NCI-H187 treated with DMSO at 0.1 percent for 48 hours (cell line): ENCODE measurements at regions not wholly inside any gene's neighbourhood (a gene's known extent, or its start where the extent isn't known, plus 50 kb on each side); places are given as distances from the start of the nearest gene placed in this dataset.
"Not testable (repeated sequence)": the region's sequence is repeated elsewhere in the genome, so short reads cannot be mapped to it uniquely, and the experiment has no call there.

Source experiments
- DNase-seq: peaks from one replicate; lab custom pipeline; 2025; lab: John Stamatoyannopoulos, UW

DNA sequence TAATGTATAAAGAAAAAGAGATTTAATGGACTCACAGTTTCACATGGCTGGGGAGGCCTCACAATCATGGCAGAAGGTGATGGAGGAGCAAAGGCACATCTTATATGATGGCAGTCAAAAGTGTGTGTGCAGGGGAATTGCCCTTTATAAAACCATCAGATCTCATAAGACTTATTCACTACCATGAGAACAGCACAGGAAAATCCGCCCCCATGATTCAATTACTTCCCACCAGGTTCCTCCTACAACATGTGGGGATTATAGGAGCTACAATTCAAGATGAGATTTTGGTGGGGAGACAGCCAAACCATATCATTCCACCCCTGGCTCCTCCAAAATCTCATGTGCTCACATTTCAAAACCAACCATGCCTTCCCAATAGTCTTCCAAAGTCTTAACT lies 82.5 kb upstream of the ANKRD1 start:
- DNase-seq, result not testable (repeated sequence)

DNA sequence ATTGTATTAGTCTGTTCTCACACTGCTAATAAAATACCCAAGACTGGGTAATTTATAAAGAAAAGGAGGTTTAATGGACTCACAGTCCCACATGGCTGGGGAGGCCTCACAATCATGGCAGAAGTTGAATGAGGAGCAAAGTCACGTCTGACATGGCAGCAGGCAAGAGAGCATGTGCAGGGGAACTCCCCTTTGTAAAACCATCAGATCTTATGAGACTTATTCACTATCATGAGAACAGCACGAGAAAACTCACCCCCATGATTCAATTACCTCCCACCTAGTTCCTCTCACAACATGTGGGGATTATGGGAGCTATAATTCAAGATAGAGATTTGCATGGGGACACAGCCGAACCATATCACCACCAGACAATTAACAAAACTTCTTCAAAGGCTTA lies 84.4 kb upstream of the ANKRD1 start:
- DNase-seq, result not testable (repeated sequence)

DNA sequence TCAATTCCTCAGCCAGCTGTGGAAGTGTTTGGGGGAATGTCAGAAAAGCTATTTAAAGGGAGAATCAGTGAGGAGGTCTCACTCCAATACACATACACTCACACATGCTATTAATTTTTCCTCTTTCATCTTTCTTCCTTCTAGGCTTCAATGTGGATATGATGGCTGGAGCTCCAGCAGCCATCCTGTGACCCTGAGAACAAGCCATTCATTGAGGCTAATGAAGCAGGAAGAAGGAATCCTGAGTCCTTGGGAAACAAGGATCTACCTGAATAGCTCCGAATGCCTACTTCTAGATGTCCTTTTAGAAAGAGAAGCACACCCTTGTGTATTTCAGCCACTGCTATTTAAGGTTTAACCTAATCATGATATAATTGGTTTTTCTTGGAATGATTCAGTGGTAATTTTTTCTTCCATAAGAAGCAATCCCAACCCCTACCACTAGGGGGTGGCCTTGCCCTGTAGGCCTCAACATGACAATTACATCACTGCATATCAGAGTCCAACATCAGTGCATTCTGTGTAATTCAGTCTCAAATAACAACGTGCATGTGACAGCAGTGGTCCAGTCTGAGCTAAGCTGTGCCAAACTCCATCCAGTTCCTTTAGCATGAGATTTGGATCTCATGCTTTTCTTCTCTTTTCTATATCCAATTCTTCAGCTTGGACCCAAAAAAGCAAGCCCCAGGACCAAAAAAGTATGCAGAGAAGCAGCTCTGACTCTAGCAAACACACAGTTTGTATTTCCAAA lies 85.3 kb upstream of the ANKRD1 start:
- DNase-seq, result peak; percentile 8

DNA sequence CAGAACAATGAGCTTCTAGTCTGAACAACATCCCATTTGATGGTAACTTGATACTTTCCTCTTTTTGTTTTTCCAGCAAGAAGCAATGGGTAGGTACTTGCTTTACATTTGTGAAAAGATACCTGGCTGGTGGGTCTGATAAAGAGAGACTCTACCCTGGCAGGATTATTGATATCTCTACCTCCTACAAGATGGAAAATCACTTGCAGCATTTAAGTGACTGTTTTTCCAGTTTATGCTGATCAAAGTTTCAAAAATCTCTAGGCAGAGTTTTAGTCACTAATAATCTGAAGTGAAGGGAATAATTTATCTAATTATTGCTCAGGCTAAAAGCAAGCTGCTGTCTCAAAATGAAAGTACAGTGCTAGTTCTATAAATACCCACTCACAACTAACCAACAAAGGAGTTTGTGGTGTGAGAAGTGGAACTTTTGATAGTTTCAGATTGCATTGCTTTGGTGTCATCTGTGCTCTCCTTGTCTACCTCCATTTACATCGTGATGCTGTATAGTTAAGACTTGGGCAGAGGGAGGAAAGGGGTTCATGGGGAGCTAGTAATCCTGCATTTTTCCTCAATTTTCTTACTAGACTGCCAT lies 86.0 kb upstream of the ANKRD1 start:
- no peak for DNase-seq

DNA sequence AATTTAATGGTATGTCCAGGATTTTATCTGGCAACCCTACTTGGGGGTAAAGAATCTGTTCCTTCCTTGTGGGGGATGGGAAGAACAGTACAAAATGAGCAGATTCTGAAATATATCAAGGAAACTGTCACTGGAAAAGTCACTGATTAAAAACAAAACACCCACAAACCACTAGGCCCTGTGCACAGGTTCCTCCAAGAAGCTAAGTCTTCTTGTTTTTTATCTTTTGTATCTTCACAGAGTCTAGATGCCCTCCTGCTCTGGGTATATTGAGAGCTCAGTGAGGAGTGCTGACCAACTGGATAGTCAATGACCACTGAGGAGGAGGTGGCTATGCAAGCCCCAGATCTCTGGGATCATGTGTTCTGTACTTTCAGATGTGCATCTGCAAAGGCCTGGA lies 86.8 kb upstream of the ANKRD1 start:
- no peak for DNase-seq

DNA sequence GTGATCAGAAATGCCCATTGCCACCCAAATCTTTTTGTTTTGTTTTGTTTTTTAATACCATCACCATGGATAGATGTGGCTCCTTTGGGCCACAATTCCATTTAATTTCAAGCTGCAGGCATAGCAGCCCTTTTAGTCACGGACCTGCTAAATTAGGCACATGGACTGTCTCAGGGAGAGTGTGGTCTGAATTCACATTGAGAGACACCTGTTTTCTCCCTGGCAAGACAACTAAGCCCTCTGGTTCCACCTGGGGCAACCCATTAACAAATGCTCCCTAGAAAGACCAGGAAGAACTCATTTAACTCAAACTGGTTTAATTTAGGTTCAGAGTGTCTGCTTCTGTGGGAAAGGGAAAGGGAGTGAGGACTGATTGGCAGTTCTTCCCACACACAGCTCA lies 88.2 kb upstream of the ANKRD1 start:
- DNase-seq, result no peak

DNA sequence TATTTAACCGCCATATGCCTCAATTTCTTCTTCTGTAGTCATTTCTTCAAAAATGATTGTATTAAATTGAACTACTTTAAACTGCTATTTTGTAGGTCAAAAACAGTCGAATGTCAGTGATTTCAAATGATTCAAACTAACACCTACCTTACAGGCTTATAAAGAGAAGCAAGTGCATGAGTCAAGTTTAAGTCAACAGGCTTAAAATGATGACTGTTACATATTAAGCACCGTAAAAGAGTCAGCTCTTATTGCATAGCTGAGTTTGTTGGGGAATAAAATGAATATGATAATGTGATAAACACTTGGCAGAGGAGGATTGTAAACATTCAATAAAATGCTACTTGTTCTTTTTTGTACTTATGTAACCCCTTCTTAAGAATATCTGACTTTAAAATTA lies 90.1 kb upstream of the ANKRD1 start:
- no peak for DNase-seq

DNA sequence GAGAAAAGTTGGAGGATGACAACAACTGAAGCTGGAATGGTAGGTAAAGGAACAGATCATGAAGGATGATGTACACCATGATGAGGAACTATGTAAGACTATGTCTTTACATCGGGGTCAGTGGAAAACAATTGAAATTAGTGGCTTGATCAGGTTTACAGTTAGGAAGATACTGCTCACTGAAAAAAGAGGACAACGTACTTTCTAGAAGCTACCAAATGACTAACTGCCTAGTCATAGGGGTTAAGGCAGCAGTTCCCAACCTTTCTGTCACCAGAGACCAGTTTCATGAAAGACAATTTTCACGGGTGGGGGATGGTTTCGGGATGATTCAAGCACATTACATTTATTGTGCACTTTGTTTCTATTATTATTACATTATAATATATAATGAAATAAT lies 91.6 kb upstream of the ANKRD1 start:
- DNase-seq, result no peak

DNA sequence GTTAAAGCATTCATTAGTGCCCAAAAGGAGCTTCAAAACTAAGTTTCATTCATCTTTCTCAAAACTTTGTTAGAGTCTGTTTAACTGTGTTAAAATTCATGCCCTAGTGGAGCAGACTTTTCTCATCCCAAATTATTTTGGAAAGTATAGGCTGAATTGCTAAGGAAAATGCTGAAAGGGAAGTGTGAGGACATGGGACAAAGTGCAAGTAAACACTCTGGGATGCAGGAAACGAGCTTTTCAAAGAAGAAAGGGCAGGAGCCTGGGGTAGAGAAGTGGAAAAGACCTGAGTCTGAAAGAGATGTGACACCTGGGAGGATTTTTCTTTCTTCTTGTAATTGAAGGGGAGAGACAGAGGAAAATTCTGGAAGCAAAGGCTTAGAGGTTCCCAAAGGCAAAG lies 93.1 kb upstream of the ANKRD1 start:
- DNase-seq, result no peak

DNA sequence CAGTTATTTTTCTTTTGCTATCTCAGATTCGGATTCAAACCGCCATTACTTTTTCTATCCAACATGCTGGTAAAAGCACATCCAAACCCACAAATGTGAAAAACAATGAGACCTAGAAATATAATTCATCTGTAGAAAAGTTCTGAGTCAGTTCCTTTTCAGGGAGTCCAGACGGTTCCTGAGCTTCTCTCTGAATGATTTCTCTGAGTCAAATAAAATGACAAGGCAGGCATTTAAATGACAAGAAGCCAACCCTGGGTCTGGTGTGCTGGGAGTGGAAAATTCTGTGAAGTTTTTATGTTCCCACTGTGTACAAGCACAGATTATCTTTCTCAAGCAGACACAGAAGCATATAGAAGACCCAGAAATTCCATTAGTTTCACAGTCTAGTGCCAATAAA lies 96.3 kb upstream of the ANKRD1 start:
- DNase-seq, result no peak

DNA sequence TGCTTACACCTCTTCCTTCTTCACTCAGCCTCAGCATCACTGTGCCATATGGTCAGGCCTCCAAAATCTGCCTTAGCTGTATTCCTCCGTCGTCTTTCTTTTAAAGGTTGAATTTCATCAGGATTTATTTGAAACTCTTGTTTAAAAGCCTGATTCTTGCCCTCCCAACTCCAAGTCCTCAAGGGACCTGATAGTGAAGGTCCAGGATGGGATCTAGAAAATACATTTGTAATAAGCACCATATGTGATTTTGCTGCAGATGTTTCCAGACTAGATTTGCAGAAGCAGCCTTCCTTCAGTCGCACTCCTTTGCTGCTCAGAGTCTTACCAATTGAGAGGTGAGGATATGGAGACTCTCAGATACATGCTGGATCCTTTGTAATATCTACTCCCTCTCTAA lies 101.0 kb upstream of the ANKRD1 start:
- no peak for DNase-seq

DNA sequence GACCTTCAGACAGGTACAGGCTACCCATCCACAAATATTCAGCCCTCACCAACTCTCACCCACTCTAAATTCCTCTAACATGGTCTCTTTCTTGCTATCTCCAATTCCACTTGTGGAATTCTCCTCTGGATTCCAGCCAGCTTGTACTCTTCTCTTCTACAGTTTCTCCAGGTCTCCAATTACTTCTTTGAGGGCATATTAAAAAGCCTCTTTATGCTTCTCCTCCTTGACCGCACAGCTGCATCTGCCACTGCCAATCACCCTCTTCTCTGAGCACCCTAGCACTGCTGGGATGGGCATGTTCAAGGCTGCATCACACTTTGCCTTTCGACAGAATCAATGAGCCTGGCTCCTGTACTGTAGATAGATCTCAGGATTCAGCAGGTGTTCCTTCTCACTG lies 101.5 kb upstream of the ANKRD1 start:
- peak; percentile 4 for DNase-seq

DNA sequence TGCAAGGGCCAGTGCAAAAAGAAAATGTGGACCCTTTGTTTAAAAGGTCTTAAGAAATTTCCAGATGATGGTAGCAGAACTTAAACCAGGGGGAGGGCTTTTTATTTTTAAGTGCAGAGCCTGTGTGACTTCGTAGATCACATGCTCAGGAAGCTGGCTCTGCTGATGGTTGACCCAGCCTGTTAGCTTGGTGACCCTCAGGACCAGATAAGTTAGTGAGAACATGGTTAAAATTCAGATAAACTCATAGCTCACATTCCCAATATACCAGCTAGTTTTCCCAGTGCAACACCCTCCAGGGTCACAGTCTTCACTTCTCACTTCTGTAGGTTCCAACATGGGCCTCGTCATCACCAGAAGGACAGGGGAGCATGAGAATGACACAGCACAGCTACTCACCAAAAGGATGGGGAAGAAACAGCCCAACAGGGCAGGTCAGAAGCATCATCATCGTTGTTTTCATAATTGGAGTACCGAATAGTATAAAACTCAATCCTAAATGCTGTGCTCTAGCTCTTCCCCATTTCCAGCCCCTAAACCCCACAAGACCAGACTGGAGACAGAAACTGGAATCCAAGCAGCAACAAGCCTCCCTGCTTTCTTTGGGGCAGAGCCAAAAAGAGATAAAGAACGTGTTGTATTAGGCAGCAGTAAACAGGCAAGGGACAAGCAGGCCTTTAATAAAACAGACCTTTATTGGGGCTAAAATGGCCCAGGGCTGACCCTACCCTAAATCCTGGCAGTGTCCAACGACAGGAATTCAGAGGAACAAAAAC lies 102.2 kb upstream of the ANKRD1 start:
- DNase-seq, result no peak

DNA sequence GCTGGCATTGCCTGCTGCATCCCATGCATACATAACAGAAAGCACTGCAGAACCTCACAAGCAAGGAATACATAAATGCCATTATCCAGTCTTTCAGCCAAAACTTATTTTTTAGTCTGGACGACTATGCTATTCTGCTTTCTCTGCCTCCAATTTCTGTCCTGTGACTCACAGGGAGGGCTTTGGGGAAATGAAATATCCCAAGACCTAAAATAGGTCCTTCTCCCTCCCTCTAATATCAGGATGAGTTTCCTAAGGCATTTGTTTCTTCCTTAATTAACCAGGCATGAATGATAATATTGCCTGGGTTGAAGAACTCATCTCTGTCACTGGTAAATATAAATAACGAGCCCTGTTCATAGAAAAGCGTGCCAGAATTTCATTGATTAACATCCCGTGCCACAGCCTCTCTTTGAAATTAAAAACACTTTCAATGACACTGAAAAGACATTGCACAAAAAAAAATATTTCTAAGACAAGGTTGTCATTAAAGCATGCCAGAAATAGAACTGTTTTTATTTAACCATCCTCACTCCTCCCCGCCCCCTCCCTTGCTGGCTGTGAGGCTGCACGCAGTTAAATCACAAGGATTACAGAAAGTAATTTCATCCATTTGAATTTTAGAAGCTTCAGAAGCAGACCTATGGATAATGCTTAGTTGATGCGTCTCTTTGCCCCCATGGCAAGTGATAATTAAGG lies 103.0 kb upstream of the ANKRD1 start:
- DNase-seq, result no peak

DNA sequence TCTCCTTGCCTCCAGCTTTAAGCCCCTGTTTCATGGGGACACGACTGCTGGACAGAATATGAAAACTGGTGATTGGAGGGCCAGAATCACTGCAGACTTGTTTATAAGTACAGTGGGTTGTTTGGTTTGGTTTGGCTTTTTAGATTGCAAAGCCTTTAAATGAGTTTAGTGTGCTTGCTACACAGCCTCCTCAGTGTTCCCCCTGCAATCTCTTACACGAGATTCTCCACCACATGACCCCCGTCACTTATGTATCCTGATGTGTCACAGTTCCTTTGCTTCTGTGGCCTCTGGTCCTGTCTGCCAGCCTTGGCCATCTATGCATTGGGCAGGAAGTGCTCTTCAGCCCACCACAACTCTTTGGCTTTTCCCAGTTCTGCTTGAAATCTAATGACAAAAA lies 103.7 kb upstream of the ANKRD1 start:
- DNase-seq, result no peak

DNA sequence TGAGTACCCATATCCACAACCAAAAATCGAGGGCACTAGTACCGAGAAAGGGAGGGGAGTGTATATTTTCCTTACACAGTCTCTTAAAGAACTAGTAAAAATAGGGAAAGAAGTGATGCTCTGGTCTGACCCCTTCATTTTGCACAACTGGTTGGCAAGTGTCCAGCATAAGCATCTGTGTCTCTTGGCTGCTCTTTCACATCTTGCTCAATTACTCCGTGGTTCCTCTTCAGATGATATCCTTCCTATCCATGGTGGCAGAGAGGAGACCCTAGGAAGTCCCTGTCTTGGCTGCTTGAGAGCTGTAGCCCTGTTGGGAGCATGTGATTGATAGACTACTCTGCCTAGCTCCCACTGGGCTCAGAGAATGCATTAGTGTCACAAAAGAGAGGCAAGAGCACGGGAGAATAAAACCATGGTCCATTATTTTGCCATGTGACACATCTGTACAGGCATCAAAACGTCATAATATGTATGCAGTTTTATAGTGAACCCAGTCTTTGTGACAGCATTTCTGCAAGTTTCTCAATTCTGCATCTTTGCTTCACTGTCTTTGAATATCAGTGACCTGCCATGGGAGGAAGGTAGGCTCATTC lies 111.8 kb upstream of the ANKRD1 start:
- no peak for DNase-seq

DNA sequence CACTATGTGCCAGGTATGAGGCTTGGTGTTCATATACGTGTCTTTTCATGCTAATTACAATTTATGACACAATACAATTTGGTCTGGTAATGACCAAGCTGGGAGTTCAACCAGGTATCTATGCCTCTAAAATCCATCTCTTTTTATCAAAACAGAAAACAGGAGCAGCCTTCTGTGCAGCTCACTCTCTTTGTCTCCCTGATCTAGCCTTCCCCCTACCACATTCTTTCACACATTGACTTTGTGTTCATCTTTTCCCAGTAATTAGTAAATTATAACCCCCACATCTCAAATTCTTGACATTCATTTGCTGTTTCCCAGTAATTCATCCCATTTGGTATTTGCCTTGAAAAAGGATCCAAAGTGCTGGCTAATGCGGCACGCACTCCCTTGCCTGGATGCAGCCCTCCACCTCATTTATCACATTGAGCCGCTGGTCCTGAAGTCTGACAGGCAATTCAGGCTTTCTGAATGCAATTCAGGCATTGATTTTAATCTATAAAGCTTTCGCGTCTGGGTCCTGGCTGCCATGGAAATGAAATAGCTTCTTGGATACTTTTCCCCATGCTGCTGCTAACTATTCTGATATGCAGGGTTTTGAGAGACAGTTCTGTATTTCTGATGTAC lies 112.5 kb upstream of the ANKRD1 start:
- no peak for DNase-seq

DNA sequence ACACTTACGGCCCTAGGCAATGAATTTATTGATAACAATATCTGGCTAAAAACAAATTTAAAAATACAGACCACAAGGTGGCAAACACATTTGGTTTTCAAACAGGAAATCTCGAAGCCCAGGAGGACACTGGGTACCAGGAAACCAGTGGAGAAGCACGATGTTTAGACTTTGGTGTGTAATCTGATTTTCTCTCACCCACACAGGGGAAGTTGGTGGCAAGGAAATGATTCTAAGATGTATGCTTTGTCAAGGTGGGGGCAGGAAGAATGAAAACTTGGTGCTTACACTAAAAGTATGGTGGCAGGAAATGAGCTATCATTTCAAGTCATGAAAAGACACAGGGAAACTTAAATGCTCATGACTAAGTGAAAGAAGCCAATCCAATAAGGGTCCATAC lies 113.2 kb upstream of the ANKRD1 start:
- DNase-seq, result no peak

DNA sequence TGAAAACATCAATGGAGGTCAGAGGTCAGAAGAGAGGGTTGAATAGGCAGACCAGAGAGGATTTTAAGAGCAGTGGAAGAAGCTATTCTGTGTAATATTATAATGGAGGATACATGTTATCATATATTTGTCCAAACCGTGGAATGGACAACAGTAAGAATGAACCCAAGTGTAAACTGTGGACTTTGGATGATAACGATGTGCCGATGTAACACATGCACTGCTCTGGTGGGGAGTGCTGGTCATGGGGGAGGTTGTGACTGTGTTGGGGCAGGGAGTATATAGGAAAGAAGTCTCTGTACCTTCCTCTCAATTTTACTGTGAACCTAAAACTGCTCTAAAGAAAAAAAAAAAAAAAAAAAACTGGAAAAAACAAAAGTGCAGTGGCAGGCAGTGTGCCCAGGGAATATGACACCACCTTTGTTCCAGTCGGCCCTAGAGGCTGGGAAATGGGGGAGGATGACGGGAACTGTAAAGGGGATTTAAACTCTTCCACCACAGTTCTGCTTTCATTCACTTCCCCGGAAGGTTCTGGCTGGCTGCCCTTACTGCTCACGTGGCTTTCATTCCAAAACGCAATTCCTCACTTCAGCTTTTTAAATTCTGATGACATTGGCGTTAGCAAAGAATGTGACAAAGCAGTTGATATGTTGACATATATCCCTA lies 113.7 kb upstream of the ANKRD1 start:
- no peak for DNase-seq

DNA sequence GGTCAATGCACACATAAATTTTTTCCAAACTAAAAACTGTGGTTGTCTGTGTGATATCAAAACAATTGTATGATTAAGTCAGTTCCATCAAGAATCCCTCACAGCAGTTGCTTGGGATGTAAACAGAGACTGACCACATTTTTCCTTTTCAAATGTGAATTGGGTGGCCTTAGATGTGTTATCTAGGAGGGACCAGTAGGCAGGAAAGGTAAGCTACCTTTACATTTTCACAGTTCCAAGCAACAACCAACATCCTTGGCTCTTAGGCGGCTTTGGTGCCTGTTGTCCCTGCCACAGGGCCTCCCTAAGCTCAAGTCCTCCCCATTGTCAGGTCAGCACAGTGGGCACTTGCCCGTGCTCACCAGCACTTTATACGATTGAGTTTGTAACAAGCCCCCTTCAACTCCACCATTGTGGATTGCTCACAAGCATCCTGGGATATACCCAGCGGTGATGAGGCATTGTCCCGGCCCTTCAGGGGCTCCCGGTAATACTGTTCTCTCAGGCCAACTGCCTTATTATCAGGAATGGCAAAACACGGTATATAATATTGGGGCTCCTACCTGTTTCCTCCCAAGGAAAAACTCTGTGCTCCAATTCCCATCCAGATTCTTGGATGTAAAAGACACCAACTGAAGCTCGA lies 114.9 kb upstream of the ANKRD1 start:
- no peak for DNase-seq
